MCF 10A (cell line): ENCODE measurements at regions not wholly inside any gene's neighbourhood (a gene's known extent, or its start where the extent isn't known, plus 50 kb on each side); places are given as distances from the start of the nearest gene placed in this dataset.

Experiments
- BruUV-seq: library from RNA; stranded (reverse); fragments of 400-500 nt; replicated peaks from 2 replicates; lab custom pipeline; 2021; lab: Mats Ljungman, UMichigan
- CTCF ChIA-PET: fragments of 300-600 bp; sonication (Branson Sonifier 250); formaldehyde crosslinking; extraction: SDS; loops from one replicate; lab custom pipeline; 2021; ENCODE audit warnings: antibody characterized with exemption, inconsistent platforms; lab: Yijun Ruan, JAX
- POLR2A ChIA-PET: fragments of 300-600, 350-650 bp; sonication (Branson Sonifier 250); formaldehyde crosslinking; extraction: SDS; loops from one replicate; lab custom pipeline; 2020; ENCODE audit warnings: antibody characterized with exemption, inconsistent platforms; lab: Yijun Ruan, JAX
- DNase-seq: peaks from one replicate; pipeline ENCODE4 v3.0.0-alpha.2; 2018; ENCODE audit not compliant: unreplicated experiment
- H3K27ac Mint-ChIP-seq: one replicate; pipeline ENCODE4 v1.8.0; 2022; ENCODE audit warnings: mild to moderate bottlenecking, low read depth, mixed read lengths; ENCODE audit not compliant: unreplicated experiment
- H3K27me3 Mint-ChIP-seq: one replicate; pipeline ENCODE4 v1.8.0; 2022; ENCODE audit warnings: mixed read lengths; ENCODE audit not compliant: insufficient read depth, unreplicated experiment
- H3K36me3 Mint-ChIP-seq: one replicate; pipeline ENCODE4 v1.8.0; 2022; ENCODE audit warnings: mild to moderate bottlenecking, moderate library complexity, mixed read lengths; ENCODE audit not compliant: insufficient read depth, unreplicated experiment
- H3K4me1 Mint-ChIP-seq: one replicate; pipeline ENCODE4 v1.8.0; 2022; ENCODE audit warnings: mixed read lengths; ENCODE audit not compliant: insufficient read depth, unreplicated experiment
- H3K4me3 Mint-ChIP-seq: one replicate; pipeline ENCODE4 v1.8.0; 2022; ENCODE audit warnings: mild to moderate bottlenecking, moderate library complexity, mixed read lengths; ENCODE audit not compliant: unreplicated experiment
- H3K9me3 Mint-ChIP-seq: one replicate; pipeline ENCODE4 v1.8.0; 2022; ENCODE audit warnings: mixed read lengths; ENCODE audit not compliant: unreplicated experiment
- CTCF ChIP-seq: fragments of 200-600 bp; IDR thresholded peaks from one replicate; pipeline ENCODE4 v1.8.0; 2022; ENCODE audit warnings: antibody characterized with exemption, mild to moderate bottlenecking; ENCODE audit not compliant: unreplicated experiment
- intact Hi-C: fragments of 100-400 bp; cut with micrococcal nuclease; formaldehyde crosslinking; loops from 2 replicates; pipeline ENCODE4 v1.14.1; 2022

GRCh38 chr1:147463022-147463421, 78.3 kb upstream of the BCL9 start:
- ChIA-PET CTCF (interaction anchor here (1.2 to 1.8 kb wide), 3 partner anchors 11 to 430 kb away, joined by 3 to 5 read pairs (median 3); no protein-coding TSS in a partner anchor), POLR2A (no interaction called here)
- no peaks in the 10 kb centered on the region for H3K36me3 Mint-ChIP-seq
- no peak overlapping the region for H3K4me3 Mint-ChIP-seq
- H3K27ac Mint-ChIP-seq, result no peak overlapping the region
- H3K9me3 Mint-ChIP-seq, result peaks cover 23% of the 10 kb centered on the region
- DNase-seq, result no peak
- no peaks in the 10 kb centered on the region for H3K4me1 Mint-ChIP-seq
- no TSS peak for BruUV-seq
- intact Hi-C loops, result no loop called here
- TF ChIP-seq CTCF, result no peak
- H3K27me3 Mint-ChIP-seq, result peaks cover 34% of the 10 kb centered on the region

GRCh38 chr1:147466543-147466942, 74.8 kb upstream of the BCL9 start:
- intact Hi-C loops, result no loop called here
- peaks cover 45% of the 10 kb centered on the region for H3K27me3 Mint-ChIP-seq

GRCh38 chr1:147470079-147470478, 71.2 kb upstream of the BCL9 start:
- intact Hi-C loops, result no loop called here
- H3K36me3 Mint-ChIP-seq, result no peaks in the 10 kb centered on the region
- no peak for TF ChIP-seq CTCF
- H3K4me1 Mint-ChIP-seq, result no peaks in the 10 kb centered on the region
- H3K27me3 Mint-ChIP-seq, result peaks cover 41% of the 10 kb centered on the region
- DNase-seq, result no peak
- ChIA-PET POLR2A (no interaction called here), CTCF (interaction anchor here (0.6 kb wide), 1 partner anchor 233 kb away, joined by 3 read pairs; no protein-coding TSS in a partner anchor)
- no TSS peak for BruUV-seq
- H3K27ac Mint-ChIP-seq, result no peak overlapping the region
- H3K9me3 Mint-ChIP-seq, result peaks cover 16% of the 10 kb centered on the region
- H3K4me3 Mint-ChIP-seq, result no peak overlapping the region

More at GRCh38 chr1:147466543-147466942, 74.8 kb upstream of the BCL9 start:
- no peak overlapping the region for H3K27ac Mint-ChIP-seq
- no peak for DNase-seq
- no TSS peak for BruUV-seq
- no peak overlapping the region for H3K4me3 Mint-ChIP-seq
- no peaks in the 10 kb centered on the region for H3K36me3 Mint-ChIP-seq
- H3K9me3 Mint-ChIP-seq, result peaks cover 16% of the 10 kb centered on the region
- H3K4me1 Mint-ChIP-seq, result no peaks in the 10 kb centered on the region
- ChIA-PET POLR2A (no interaction called here), CTCF (interaction anchor here (0.6 kb wide), 1 partner anchor 89 kb away, joined by 3 read pairs; no protein-coding TSS in a partner anchor)
- no peak for TF ChIP-seq CTCF

GRCh38 chr1:147472489-147472888, 68.8 kb upstream of the BCL9 start:
- TF ChIP-seq CTCF, result no peak
- ChIA-PET CTCF (interaction anchor here (0.7 to 1.3 kb wide), 5 partner anchors 17 to 168 kb away, joined by 3 to 7 read pairs (median 4); no protein-coding TSS in a partner anchor), POLR2A (no interaction called here)
- H3K4me3 Mint-ChIP-seq, result no peak overlapping the region
- intact Hi-C loops, result no loop called here
- H3K9me3 Mint-ChIP-seq, result no peaks in the 10 kb centered on the region
- no TSS peak for BruUV-seq
- no peak overlapping the region for H3K27ac Mint-ChIP-seq
- H3K36me3 Mint-ChIP-seq, result no peaks in the 10 kb centered on the region
- H3K4me1 Mint-ChIP-seq, result no peaks in the 10 kb centered on the region
- DNase-seq, result no peak
- H3K27me3 Mint-ChIP-seq, result peaks cover 25% of the 10 kb centered on the region
